CD4-positive, alpha-beta T cell treated with Interleukin-1 beta for 1 hour (primary cell): ENCODE measurements at regions not wholly inside any gene's neighbourhood (a gene's known extent, or its start where the extent isn't known, plus 50 kb on each side); places are given as distances from the start of the nearest gene placed in this dataset.

ENCODE experiments used
- DNase-seq, 2 donors: peaks; one replicate each; pipeline ENCODE4 v3.0.0-alpha.2; 2020 to 2022

DNA sequence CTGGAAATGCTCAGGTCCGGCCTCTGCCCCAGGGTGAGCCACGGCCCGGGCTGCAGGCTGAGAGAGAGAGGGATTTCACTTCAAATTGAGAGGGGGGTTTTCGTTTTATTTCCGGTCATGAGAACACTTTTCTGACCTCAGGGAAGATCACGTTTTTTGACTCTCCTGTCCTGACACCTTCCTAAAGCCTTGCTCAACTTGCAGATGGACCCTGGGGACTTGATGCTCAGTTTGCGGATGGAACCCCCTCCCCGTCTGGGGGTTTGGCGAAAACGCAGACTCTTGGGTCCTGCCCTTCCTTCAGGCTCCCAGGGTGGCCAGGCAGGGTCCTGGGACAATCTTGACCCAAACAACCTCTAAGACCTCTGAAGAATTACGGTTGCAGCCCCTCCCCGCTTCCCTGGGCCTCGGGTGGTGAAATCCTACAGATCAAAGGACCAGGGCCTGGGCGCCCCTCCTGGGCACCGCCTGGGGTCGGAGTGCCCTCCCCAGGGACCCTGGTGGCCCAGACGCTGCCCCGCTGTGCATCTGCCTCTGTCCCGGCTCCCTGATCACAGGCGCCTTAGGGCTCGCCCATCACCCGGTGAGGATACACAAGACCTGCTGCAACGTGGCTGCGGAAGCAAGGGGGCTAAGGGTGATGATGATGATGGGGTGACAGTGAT is 148.2 kb downstream of the ERMARD start:
- no peak for DNase-seq

DNA sequence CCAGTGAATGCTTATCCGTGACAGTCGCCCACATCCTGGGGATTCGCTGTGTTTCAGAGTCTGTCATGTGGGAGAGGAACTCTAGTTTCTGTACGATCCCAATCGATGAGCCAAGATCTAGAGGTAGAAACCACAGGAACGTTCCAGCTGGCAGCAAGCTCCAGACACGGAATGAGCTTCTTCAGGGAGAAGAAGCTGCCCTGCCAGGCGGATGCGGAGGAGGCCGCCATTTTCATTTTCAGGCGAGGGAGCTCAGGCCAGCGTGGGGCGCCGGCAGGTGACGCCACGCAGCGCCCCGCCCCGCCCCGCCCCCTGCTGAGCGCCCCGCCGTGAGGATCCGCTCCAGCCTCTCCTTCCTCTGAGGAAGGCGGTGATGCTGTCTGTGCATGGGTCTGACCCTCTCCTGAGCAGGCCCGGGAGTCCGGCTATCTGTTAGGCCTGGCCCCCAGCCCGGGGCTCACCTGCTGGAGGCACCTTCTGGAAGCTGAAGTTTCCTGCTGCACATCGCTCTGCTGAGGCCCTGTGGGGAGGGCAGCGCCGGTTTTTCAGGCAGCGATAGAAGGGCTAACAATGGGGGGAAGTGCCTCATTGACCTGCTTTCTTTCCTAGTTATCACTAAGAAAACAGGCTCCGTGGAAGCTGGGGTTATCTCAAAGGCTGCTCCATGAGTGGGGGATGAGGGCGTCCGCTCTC is 147.5 kb downstream of the ERMARD start:
- DNase-seq = no peak

DNA sequence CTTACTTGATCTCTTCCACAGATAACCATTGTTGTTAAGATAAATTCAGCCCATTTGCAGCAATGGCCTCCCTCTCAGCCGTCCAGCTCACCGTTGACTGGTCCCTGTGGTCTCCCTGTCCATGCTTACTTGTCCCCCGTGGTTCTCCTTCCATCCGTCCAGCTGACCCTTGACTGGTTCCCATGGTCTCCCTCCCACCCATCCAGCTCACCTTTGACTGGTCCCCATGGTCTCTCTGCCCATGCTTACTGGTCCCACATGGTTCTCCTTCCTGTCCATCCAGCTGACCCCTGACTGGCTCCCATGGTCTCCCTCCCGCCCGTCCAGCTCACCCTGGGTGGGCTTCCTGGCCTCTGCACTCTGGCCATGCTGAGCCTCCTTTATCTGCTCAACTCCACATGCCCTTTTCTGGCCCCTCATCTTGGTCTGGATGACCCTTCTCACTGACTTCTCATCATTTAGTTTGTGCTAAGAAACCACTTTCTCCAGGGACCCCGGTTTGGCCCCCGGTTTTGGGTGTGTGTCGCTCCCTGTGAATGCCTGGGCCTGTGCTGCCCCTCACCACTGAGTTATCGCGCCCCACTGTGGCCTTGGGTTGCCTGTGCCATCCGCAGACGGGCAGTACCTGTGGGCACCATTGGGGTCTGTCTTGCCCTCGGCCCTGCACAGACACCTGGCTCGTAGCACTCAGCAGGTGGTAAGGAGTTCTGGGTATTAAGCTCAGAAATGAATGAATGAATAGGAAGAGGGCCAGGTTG is 146.4 kb downstream of the ERMARD start:
- DNase-seq = no peak

DNA sequence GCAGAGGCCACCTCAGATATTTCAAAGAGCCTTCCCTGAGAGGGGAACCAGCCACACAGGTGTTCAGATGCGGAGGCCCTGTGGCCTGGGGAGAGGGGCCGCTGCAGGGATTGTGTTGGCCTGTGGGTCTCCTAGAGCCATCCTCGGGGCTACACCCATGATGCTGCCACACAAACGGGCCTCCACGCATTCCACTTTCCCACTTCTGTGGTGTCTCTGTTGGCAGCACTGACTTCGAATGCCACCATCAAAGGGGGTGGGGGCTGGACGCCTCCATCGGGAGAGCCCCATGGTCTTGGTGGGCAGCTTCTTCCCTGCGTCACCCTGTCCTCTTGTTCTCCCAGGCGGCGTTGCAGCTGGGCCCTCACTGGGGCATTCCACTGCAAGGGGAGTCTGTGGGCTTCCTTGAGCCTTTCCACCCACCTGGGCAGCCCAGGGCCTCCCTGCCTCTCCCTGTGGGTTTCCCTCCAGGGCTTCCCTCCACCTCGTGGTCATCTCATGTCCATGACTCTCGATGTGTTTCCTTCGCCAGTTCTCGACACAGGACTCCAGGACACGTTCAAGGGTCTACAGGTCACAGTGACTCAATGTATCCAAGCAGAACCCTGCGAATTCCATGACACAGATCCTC is 145.5 kb downstream of the ERMARD start:
- DNase-seq = no peak

DNA sequence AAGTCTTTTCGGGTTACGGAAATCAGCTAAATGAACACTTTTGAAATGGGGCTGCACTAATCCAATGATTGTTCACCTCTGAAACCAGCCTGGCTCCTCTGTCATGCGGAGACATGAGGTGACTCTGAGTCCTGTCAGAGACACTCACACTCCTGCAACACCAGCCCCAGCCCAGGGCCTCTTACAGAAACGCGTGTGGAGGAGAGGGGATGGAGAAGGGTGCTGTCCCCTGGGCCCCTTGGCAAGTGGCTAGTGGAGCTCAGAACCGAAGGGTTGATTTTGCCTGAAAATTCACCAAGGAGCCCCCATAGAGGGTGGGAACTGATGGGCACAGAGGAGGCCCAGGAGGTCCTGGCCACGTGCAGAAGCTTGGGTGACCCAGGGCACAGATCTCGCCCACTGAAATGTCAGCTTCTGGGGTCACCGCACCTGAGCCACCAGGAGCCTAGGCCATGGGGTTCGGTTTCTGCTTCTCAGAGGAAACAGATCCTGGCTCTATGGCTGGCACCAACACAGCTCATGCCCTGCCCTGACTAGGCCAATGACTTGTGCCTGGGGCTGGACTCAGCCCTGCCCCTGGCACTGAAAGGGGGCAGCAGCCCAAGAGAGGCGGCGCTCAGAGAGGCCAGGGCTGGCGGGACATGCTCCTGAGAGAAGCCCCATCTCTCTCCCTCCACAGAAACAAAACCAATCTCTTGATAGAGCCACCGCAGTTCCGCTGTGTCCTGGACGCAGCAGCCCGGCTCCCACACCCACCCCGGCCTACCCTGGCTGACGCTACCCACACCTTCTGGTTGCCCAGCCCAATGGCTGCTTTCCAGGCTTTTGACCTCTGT is 144.7 kb downstream of the ERMARD start:
- no peak for DNase-seq

DNA sequence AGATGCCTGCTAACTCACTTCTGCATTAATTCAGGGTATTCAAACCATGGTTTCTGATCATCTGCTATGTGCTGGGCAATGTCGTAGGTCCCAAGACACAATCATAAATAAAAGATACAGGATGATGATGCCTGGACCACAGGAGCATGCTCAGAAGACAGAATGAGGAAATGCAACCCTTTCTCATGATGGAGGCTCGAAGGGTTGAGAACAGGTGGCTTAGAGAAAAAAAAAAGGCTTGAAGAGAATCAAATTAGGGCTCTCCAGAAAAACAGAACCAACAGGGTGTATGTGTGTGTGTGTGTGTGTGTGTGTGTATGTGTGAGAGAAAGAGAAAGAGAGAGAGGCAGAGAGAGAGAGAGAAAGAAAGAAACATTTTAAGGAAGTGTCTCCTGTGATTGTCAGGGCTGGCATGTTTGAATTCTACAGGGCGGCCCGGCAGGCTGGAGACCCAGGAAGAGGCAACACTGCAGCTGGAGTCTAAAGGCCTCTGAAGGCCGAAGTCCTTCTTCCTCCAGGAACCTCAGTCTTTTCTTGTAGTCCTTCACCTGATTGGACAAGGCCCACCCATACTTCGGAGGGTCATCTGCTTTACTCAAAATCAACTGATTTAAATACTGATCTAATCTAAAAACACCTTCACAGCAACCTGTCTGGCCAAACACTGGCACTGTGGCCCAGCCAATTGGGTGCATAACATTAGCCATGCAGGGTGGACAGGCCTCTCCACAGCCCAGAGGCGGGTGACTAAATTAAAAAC is 143.8 kb downstream of the ERMARD start:
- DNase-seq = no peak

DNA sequence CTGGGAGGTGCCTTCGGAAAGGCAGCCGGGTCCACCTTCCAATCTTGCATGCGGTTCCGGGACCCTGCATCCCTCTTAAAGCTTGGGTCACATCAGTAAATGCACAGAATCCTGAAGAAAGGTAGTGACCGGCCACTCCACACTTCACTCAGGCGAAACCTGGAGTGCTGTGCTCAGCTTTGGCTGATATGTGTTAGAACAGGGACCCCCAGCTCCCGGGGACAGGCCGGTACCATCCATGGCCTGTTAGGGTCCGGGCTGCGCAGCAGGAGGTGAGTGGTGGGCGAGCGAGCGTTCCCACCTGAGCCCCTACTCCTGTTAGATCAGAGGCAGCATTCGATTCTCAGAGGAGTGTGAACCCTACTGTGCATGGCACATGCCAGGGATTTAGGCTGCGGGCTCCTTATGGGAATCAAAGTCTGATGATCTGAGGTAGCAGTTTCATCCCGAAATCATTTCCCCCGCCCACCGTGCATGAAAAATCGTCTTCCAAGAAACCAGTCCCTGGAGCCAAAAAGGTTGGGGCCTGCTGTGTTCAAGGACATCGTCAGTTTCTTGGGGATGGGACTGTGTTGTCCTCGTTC is 143.0 kb downstream of the ERMARD start:
- DNase-seq = no peak

DNA sequence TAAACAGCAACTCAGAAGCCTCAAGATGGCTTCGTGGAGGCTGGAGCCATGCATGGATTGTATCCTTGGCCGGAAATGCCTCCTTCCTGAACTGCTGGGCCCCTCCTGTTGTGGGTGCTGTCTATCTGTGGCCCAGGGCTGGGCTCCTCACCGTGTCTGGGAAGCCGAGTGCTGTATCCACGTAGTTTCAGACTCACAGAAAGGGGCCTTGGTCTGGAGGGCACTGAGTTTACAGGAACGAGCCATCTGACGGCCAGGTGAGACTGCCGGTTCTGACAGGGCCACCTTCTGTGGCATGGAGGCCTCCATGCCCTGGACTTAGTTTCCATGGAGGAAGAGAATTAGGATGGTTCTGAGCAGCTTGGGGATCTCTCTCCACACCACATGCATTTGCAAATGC is 142.2 kb downstream of the ERMARD start:
- no peak for DNase-seq

DNA sequence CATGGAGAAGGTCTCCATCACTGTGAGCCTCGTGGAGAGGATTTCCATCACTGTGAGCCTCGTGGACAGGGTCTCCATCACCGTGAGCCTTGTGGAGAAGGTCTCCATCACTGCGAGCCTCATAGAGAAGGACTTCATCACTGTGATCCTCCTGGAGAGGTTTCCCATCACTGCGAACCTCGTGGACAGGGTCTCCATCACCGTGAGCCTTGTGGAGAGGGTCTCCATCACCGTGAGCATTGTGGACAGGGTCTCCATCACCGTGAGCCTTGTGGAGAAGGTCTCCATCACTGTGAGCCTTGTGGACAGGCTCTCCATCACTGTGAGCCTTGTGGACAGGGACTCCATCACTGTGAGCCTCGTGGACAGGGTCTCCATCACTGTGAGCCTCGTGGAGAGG is 140.4 kb downstream of the ERMARD start:
- no peak for DNase-seq

DNA sequence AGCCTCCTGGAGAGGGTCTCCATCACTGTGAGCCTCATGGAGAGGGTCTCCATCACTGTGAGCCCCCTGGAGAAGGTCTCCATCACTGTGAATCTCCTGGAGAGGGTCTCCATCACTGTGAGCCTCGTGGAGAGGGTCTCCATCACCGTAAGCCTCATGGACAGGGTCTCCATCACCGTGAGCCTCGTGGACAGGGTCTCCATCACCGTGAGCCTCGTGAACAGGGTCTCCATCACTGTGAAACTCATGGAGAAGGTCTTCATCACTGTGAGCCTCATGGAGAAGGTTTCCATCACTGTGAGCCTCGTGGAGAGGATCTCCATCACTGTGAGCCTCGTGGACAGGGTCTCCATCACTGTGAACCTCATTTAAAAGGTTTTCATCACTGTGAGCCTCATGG is 140.0 kb downstream of the ERMARD start:
- no peak for DNase-seq

DNA sequence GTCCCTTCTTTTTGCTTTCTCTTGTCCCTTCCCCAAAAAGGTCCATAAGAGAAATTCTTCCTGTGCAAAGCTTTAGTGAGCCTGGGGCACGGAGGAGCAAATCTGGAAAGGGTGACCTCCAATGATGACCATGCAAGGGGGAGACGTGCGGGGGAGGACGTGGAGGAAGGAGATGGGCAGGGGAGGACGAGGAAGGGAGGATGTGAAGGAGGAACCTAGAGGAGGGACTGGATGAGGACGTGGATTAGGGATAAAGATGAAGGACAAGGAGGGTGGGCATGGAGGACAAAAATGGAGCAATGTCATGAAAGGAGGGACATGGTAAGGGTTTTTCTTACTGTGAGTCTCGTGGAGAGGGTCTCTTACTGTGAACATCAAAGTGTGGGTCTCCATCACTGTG is 139.5 kb downstream of the ERMARD start:
- no peak for DNase-seq

DNA sequence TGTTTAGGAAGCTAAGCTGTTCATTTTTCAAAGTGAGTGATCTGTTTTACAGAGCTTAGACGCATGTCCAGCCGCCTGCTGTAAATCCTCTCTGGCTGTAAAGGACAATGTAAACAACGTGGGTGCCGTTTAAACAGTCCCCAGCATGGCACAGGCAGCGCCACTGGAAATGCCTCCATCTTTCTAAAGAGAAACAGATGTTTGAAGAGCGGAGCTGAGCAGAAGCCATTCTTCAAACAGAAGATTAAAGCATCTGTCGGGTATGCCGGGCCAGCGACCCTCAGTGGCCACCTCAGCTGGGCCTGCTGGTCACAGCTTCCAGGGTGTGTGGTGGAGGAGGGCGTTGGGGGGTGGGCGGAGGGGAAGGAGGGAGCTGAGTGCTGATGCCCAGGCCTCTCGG is 138.6 kb downstream of the ERMARD start:
- DNase-seq = no peak

DNA sequence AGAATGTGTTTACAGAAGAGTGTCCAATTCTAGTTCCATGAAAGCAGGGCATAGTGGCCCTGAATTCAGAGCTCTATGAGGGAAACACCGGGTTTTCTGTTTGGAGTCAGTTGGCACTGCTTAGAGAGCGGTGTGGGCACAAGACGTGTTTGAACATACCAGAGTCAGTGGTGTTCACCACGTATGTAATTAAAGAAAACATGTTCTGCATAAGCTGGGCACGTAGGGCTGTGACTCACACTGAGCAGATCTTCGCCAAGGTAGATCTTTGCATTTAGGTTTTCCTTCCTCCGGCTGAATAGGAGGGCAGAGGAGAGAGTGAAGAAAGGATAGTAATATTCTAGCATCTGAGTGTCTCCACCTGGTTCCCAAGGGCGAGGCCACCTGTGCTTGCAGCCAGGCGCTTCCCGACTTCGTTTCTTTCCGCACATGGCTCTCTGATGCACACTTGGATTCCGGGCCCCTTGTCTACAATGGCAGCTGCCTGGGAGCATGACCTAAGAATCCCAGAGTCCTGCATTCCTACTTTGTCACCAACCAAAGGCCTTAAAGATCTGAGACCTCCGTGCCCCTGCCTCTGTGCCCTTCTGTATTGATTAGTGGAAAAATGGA is 136.2 kb downstream of the ERMARD start:
- no peak for DNase-seq

DNA sequence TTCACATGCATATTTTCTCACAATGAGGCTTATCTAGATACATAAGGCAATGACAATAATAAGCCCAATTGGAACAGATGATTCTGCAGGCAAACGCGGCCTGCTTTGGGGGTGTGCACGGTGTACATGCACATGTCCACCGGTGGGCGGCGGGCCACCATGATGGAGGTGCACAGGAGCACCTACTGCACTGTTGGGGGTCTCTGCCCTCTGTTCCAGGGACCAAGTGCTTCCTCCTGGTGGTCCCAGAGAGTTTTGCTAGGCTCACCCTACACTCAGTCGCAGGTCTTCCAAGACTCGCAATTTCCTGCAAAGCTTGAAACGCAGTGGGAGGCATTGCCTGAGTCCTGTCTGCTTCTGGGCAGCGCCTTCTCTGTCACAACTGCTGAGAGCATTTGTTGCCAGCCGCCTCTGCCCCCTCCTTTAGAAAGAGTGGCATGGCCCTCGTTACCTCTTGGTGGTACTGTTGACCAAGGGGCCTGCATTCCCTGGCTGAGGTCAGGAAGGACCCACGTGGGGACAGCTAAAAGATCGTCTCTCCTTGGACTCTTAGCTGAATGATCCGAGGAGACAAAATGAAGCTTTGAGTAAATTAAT is 135.3 kb downstream of the ERMARD start:
- no peak for DNase-seq

DNA sequence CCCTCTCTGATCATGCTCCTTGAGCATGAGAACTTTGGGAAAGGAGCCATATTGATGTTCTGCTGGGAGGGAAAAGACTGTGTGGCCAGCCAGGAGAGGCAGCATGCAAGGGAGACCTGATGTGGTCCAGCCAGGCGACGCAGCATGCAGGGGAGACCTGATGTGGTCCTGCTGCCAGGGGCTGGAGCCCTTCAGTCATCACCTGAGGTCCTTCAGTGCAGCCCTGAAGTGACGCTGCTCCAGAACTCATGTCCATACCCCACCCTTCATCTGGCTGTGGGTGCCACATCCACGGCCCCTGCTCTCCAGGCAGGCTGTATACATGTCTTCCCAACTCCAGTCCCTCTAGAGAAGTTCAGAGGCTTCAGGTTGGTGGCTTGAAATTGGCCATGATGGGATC is 134.4 kb downstream of the ERMARD start:
- DNase-seq = no peak

DNA sequence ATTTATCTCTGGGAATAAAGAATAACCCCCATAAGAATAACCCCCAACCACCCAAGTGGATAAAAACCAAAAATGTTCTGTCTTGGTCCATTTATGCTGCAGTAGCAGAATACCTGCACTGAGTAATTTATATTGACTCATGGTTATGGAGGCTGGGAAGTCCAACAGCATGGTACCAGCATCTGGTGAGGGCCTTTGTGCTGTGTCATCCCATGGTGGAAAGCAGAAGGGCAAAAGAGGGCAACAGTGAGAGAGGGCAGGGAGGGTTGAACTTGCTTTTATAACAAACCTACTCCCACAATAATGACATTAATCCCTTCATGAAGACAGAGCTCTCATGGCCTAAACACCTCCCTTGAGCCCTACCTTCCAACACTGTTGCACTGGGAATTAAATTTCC is 133.7 kb downstream of the ERMARD start:
- DNase-seq = no peak

DNA sequence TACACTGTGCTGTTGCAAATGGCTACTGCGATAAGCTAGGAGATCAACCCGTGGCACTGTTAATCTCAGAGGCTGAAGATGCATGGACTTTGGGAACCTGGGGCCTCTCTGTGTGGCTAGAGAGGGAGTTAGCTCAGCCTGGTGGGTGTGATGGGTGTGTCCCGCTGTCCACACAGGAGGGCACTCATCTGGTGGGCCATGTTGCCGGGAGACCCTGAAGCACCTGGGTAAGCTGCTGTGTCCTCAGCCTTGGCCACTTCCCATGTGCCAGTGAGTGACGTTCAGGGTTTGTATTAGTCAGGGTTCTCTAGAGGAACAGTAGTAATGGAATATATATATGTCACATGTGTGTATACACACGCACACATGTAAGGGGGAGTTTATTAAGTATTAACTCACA is 132.7 kb downstream of the ERMARD start:
- no peak for DNase-seq

DNA sequence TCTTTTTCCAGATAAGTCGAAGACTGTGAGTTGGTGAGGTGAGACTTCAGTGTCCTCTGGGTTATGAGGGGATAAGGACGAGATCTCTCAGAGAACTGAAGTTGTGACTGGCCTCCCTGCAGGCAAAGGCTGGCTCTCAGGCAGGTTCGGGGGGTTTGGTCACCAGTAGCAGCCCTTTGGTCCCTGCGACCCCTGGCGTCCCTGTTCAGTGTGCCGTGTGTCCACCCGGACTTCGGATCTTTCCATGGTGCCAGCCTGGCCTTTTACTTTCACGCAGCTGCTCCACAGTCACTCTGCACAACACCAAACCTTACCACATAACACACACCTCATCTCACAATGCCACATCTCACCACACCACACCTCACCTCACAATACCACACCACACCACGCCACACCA is 131.9 kb downstream of the ERMARD start:
- DNase-seq = no peak

DNA sequence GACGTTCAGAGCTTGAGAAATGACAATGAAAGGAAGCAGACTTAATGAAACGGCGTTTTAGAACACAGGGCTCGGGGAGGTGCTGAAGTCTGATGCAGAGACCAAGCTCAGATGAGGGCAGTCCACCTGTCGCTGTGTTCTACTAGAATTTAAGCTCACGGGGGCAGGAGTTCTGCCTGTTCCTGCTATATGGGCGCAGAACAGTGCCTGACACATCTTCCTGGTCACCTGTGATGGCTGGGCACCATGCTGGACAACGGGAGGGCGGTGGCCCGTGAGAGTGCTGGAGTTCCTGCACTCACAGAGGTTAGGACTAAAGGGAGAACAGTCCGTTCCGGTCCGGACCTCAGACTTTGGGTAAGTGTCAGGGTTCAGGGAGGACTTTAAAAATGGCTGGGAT is 130.6 kb downstream of the ERMARD start:
- DNase-seq = no peak

DNA sequence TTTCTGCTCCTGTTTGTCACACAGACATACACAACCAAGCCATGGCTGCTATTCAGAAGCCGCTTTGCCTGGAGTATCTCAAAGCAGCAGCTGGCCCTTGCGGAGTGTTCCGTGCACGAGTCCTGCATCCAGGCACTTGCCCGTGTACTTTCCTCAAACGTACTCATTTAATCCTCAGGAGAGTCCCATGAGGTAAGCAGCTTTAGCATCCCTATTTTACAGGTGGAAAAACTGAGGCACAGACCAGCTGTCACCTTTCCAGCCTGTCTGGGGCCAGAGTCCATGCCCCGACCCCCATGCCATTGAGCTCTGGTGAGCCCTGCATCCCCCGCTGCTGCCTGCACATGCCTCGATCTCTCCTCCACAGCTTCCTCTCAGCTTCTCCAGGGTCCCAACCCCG is 130.0 kb downstream of the ERMARD start:
- no peak for DNase-seq

DNA sequence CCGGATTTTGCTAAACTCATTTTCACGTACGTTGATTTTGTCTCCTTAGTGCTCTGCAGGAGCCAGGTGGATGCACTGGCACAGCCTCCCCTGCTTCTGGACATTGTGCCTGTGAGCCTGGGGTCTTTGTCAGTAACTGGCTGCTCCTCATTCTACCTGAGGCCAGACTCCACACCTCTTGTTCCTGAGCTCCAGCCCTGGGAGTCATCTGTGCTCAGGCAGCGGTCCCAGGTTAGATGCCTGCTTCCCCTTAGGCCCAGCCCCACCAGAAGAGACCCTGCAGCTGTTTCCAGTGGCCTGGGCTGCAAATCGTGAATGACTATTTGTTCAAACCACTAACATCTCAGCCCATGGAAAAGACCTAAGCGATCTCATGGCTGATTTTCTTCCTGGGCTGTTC is 129.1 kb downstream of the ERMARD start:
- no peak for DNase-seq
